HepG2 (cell line): ENCODE measurements at regions not wholly inside any gene's neighbourhood (a gene's known extent, or its start where the extent isn't known, plus 50 kb on each side); places are given as distances from the start of the nearest gene placed in this dataset.

ENCODE experiments used
- ATAC-seq: fragments of 200-7000 bp; cut with Tn5 transposase; 3 replicates; pipeline ENCODE4 v1.9.1; 2020; ENCODE audit warnings: mild to moderate bottlenecking, moderate library complexity
- BruUV-seq: library from RNA; stranded (reverse); fragments of 400-500 nt; replicated peaks from 2 replicates; lab custom pipeline; 2021; lab: Mats Ljungman, UMichigan
- CTCF ChIA-PET: fragments of 300-600 bp; formaldehyde crosslinking; extraction: SDS; loops from one replicate; lab custom pipeline; 2021; ENCODE audit warnings: low total read pairs, inconsistent platforms, low intra/inter-chr PET ratio; lab: Yijun Ruan, JAX
- POLR2A ChIA-PET: fragments of 350-600 bp; sonication (Branson Sonifier 250); formaldehyde crosslinking; loops from one replicate; lab custom pipeline; 2020; ENCODE audit warnings: antibody characterized with exemption, inconsistent platforms; lab: Yijun Ruan, JAX
- DNase-seq: peaks from one replicate; pipeline ENCODE4 v3.0.0-alpha.2; 2015; ENCODE audit warnings: low spot score
- FAIRE-seq: peaks from 3 replicates; lab custom pipeline; 2011; peaks lifted over from hg19 to GRCh38; lab: Jason Lieb, UNC
- H2AFZ ChIP-seq: one replicate; pipeline ENCODE4 v1.6.1; 2011; ENCODE audit warnings: low read length, inconsistent platforms
- H3K27ac ChIP-seq: fragments of 300-600 bp; 3 replicates; pipeline ENCODE4 v1.8.0; 2011; ENCODE audit warnings: mixed run types, mild to moderate bottlenecking, mixed read lengths, low read length, inconsistent platforms; ENCODE audit not compliant: insufficient read depth; ENCODE audit errors: extremely low read length
- H3K27me3 ChIP-seq, 2 experiments: fragments of 200-600 bp in 1 of 2; 2 replicates in 1 of 2; 3 replicates in 1 of 2; pipeline versions ENCODE4 v1.6.0 to v1.8.0; 2011; ENCODE audit warnings: low read length in 2 of 2, mild to moderate bottlenecking in 2 of 2, moderate library complexity in 2 of 2, inconsistent platforms in 1 of 2; ENCODE audit not compliant: insufficient read depth in 2 of 2, control insufficient read depth in 1 of 2
- H3K36me3 ChIP-seq, 2 experiments: fragments of 200-600 bp in 1 of 2; replicated peaks in 1 of 2; 2 replicates in 1 of 2; 3 replicates in 1 of 2; pipeline versions ENCODE4 v1.5.1 to v1.8.0; 2011; ENCODE audit warnings: low read length in 2 of 2, inconsistent platforms in 1 of 2; ENCODE audit not compliant: insufficient read depth in 2 of 2, control insufficient read depth in 1 of 2
- H3K4me1 ChIP-seq: 2 replicates; pipeline ENCODE4 v1.5.1; 2012; ENCODE audit warnings: low read length, inconsistent platforms; ENCODE audit not compliant: insufficient read depth
- H3K4me2 ChIP-seq: 2 replicates; pipeline ENCODE4 v1.6.0; 2011; ENCODE audit warnings: low read depth, low read length, inconsistent platforms
- H3K4me3 ChIP-seq, 3 experiments: fragments of 200-600 bp in 1 of 3; sonication (generic), shearing (Covaris generic) in 1 of 3; replicated peaks in 1 of 3; 2 replicates each; pipeline ENCODE4 v1.5.1; 2011 to 2016; ENCODE audit warnings: low read length in 3 of 3, inconsistent platforms in 2 of 3, low read depth in 2 of 3, mild to moderate bottlenecking in 2 of 3, control low read depth in 1 of 3, mixed read lengths in 1 of 3; ENCODE audit not compliant: insufficient read depth in 1 of 3
- H3K79me2 ChIP-seq: one replicate; pipeline ENCODE4 v1.6.1; 2011; ENCODE audit warnings: low read length, inconsistent platforms; ENCODE audit not compliant: insufficient read depth
- H3K9ac ChIP-seq: 2 replicates; pipeline ENCODE4 v1.6.0; 2011; ENCODE audit warnings: mild to moderate bottlenecking, low read depth, low read length, inconsistent platforms; ENCODE audit not compliant: insufficient read depth
- H3K9me3 ChIP-seq: 2 replicates; pipeline ENCODE4 v1.5.1; 2012; ENCODE audit warnings: mild to moderate bottlenecking, low read length
- H4K20me1 ChIP-seq: 2 replicates; pipeline ENCODE4 v1.6.0; 2011; ENCODE audit warnings: inconsistent platforms, mild to moderate bottlenecking, low read length, moderate library complexity; ENCODE audit not compliant: insufficient read depth
- ARNTL ChIP-seq: sonication (generic); formaldehyde crosslinking; IDR thresholded peaks from 2 replicates; pipeline ENCODE4 v1.4.0; 2020; ENCODE audit warnings: mild to moderate bottlenecking, missing genetic modification reagents
- ATM ChIP-seq: fragments of 450-650 bp; IDR thresholded peaks from 2 replicates; pipeline ENCODE4 v1.7.1; 2017; ENCODE audit warnings: mild to moderate bottlenecking, borderline replicate concordance
- FOXJ3 ChIP-seq: sonication (generic); formaldehyde crosslinking; IDR thresholded peaks from 2 replicates; pipeline ENCODE4 v1.4.0; 2020; ENCODE audit warnings: missing genetic modification reagents, mild to moderate bottlenecking, borderline replicate concordance
- IRX3 ChIP-seq: sonication (generic); formaldehyde crosslinking; IDR thresholded peaks from 2 replicates; pipeline ENCODE4 v1.8.1; 2023; ENCODE audit warnings: mild to moderate bottlenecking, low read depth, missing genetic modification reagents, borderline replicate concordance
- PPARG ChIP-seq: conservative IDR thresholded peaks from 2 replicates; pipeline ENCODE4 v1.6.1; 2016; ENCODE audit warnings: missing biosample characterization, missing genetic modification reagents
- SMARCE1 ChIP-seq: fragments of 450-650 bp; IDR thresholded peaks from 2 replicates; pipeline ENCODE4 v1.6.1; 2017; ENCODE audit warnings: borderline replicate concordance
- SRSF9 ChIP-seq: fragments of 200-400 bp; formaldehyde crosslinking; IDR thresholded peaks from 2 replicates; pipeline ENCODE4 v1.6.1; 2018; ENCODE audit warnings: borderline replicate concordance, mild to moderate bottlenecking, low read depth, low read length; ENCODE audit not compliant: insufficient read depth, poor library complexity, severe bottlenecking
- XBP1 ChIP-seq: sonication (generic); formaldehyde crosslinking; IDR thresholded peaks from 2 replicates; pipeline ENCODE4 v1.5.0; 2020; ENCODE audit warnings: missing genetic modification reagents
- ZEB1 ChIP-seq: IDR thresholded peaks from 2 replicates; pipeline ENCODE4 v1.6.1; 2012; ENCODE audit warnings: mild to moderate bottlenecking, low read depth, inconsistent platforms; ENCODE audit not compliant: insufficient replicate concordance
- ZFY ChIP-seq: sonication (generic); formaldehyde crosslinking; IDR thresholded peaks from 2 replicates; pipeline ENCODE4 v1.4.0; 2020; ENCODE audit warnings: missing genetic modification reagents
- ZNF513 ChIP-seq: sonication (generic); formaldehyde crosslinking; conservative IDR thresholded peaks from 2 replicates; pipeline ENCODE4 v1.5.0; 2020; ENCODE audit warnings: missing genetic modification reagents
- WGBS: methylation state at CpG from one replicate; pipeline ENCODE4 v1.1.6; 2017; ENCODE audit warnings: low lambda C conversion rate; 5-methylcytosine and 5-hydroxymethylcytosine counted together
- in situ Hi-C: cut with HindIII; loops from 2 replicates; pipeline ENCODE4 v1.10.0; 2017; ENCODE audit warnings: low pct_unique_long_range_greater_than_20kb; ENCODE audit not compliant: extremely low pct_ligation_motif_present
- intact Hi-C: fragments of 100-400 bp; cut with micrococcal nuclease; formaldehyde crosslinking; loops from one replicate; pipeline ENCODE4 v1.10.0; 2022; ENCODE audit not compliant: unreplicated experiment
- TF ChIP-seq, protein P1 (sequence below): sonication (generic); formaldehyde crosslinking; IDR thresholded peaks from 2 replicates; pipeline ENCODE4 v1.4.0; 2020; ENCODE audit warnings: missing genetic modification reagents
- TF ChIP-seq, protein P2 (sequence below): sonication (generic); formaldehyde crosslinking; IDR thresholded peaks from 2 replicates; pipeline ENCODE4 v1.4.0; 2020; ENCODE audit warnings: missing genetic modification reagents

DNA sequence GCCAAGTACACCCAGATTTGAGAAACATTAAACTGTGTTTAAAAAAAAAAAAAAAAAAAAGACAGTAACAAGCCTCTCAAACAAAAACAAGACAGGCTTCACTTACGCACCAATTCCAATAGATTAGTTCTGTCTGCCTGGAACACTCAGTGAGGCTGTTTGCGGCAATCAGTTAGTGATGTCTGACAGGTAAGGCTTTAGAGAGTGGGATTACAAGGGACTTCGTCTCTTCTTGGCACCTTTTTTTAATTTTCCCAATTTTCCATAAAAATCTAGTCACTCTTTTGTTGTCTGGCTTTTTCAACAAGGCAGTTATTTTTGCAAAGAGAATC is 79.6 kb downstream of the NCOR2 start:
- in situ Hi-C loops, result no loop called here
- no peak overlapping the region for H3K9ac ChIP-seq
- no peaks in the 10 kb centered on the region for H3K79me2 ChIP-seq
- no peak overlapping the region for H3K27ac ChIP-seq
- H3K4me2 ChIP-seq, result no peak overlapping the region
- H3K4me3 ChIP-seq, result no peak overlapping the region
- FAIRE-seq (no peak), ATAC-seq (no peak), DNase-seq (no peak)
- TF ChIP-seq, protein P1, sequence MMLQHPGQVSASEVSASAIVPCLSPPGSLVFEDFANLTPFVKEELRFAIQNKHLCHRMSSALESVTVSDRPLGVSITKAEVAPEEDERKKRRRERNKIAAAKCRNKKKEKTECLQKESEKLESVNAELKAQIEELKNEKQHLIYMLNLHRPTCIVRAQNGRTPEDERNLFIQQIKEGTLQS (CRISPR knock-in tag), result no peak
- no peak for TF ChIP-seq ARNTL (CRISPR knock-in tag)
- no peak for TF ChIP-seq SMARCE1
- no peak for TF ChIP-seq XBP1 (CRISPR knock-in tag)
- TF ChIP-seq ZNF513 (CRISPR knock-in tag), result no peak
- TF ChIP-seq ZFY, result no peak
- TF ChIP-seq ATM, result no peak
- TF ChIP-seq PPARG (CRISPR knock-in tag), result no peak
- TF ChIP-seq FOXJ3, result no peak
- no peak for TF ChIP-seq ZEB1
- TF ChIP-seq SRSF9, result no peak
- TF ChIP-seq IRX3, result no peak
- TF ChIP-seq, protein P2, sequence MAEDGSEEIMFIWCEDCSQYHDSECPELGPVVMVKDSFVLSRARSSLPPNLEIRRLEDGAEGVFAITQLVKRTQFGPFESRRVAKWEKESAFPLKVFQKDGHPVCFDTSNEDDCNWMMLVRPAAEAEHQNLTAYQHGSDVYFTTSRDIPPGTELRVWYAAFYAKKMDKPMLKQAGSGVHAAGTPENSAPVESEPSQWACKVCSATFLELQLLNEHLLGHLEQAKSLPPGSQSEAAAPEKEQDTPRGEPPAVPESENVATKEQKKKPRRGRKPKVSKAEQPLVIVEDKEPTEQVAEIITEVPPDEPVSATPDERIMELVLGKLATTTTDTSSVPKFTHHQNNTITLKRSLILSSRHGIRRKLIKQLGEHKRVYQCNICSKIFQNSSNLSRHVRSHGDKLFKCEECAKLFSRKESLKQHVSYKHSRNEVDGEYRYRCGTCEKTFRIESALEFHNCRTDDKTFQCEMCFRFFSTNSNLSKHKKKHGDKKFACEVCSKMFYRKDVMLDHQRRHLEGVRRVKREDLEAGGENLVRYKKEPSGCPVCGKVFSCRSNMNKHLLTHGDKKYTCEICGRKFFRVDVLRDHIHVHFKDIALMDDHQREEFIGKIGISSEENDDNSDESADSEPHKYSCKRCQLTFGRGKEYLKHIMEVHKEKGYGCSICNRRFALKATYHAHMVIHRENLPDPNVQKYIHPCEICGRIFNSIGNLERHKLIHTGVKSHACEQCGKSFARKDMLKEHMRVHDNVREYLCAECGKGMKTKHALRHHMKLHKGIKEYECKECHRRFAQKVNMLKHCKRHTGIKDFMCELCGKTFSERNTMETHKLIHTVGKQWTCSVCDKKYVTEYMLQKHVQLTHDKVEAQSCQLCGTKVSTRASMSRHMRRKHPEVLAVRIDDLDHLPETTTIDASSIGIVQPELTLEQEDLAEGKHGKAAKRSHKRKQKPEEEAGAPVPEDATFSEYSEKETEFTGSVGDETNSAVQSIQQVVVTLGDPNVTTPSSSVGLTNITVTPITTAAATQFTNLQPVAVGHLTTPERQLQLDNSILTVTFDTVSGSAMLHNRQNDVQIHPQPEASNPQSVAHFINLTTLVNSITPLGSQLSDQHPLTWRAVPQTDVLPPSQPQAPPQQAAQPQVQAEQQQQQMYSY (CRISPR knock-in tag), result no peak
- no peaks in the 10 kb centered on the region for H3K4me1 ChIP-seq
- peaks cover 14 to 25% of the 10 kb centered on the region in 2 experiments for H3K36me3 ChIP-seq
- ChIA-PET CTCF (no interaction called here), POLR2A (no interaction called here)
- BruUV-seq, result no TSS peak
- WGBS, result 93% methylated on average over 3 of the region's 3 CpGs
- H3K9me3 ChIP-seq, result no peaks in the 10 kb centered on the region
- no peaks in the 10 kb centered on the region; a peak in 1 of 5 replicates for H3K27me3 ChIP-seq
- H4K20me1 ChIP-seq, result peaks cover 3% of the 10 kb centered on the region; the same call in 1 of the 2 replicates
- intact Hi-C loops, result no loop called here
- H2AFZ ChIP-seq, result no peak overlapping the region
